NCI-H345 treated with DMSO at 0.1 percent for 48 hours (cell line): ENCODE measurements at regions not wholly inside any gene's neighbourhood (a gene's known extent, or its start where the extent isn't known, plus 50 kb on each side); places are given as distances from the start of the nearest gene placed in this dataset.

Experiments used
- DNase-seq: peaks from one replicate; lab custom pipeline; 2025; ENCODE audit not compliant: unreplicated experiment; lab: John Stamatoyannopoulos, UW

DNA sequence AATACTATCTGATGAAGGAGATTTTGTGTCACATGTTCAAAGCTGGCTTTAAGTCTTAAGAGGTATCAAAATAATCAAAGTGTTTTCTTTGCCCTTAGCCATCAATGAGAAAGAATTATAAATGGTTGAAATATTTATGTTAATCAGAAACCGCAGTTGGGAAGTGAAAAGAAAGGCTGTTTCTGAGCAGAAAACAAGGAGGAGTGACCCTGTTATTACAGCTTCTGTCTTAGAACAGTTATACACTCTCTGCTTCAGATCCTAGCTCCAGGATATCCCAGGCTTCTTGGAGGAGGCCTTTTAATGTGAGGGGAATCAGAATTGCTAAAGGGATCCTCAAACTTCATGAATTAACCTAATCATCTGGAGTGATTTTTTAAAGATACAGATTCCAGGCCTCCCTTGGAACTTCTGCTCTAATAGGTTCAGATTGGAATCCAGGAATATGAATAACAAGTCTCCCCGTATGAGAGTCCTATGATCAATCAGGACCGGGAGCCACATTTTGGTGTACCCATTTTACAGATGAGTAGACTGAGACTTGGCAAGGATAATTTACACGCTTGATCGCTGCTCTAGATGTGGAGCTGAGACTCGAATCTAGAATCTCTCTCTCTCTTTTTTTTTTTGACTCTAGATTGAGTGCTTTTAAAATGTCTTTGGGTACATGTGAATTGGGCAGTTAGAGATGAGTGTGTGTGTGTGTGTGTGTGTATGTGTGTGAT lies 50.8 kb upstream of the JAG1 start:
- no peak for DNase-seq

DNA sequence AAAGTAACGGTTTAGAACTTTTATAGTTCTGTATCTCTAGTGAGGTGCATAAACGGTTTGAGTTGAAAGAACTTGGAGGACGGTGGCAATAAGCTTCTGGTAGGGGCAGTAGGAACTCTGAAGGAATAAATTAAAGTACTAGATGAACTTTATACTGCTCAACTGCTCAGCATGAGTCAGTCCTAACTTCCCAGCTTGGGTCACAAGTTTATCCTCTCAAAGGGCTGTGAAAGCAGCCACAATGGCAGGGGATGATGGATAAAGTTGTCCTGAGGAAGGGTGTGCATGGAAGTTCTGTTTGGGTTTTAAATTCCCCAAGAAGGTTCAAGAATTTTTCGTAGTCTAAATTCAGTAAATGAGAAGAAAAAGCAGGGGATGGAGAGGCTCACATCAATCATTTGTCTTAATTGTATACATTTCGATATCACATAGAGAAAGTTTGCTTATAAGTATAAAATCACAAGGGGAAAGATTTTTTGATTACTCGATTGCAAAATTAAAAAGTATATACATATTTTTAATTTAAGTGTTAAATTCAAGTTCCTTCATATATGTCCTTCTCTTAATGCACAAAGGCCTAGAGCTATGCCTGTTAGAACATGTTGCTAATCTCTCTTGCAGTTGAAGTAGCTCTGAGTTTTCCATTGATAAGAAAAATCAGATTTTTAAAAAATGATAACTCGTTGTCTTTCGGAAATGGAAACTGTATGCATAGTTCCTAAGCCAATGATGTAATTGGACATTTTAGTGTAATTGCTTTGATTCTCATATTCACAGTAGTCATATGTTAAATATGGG lies 55.3 kb upstream of the JAG1 start:
- DNase-seq = no peak

DNA sequence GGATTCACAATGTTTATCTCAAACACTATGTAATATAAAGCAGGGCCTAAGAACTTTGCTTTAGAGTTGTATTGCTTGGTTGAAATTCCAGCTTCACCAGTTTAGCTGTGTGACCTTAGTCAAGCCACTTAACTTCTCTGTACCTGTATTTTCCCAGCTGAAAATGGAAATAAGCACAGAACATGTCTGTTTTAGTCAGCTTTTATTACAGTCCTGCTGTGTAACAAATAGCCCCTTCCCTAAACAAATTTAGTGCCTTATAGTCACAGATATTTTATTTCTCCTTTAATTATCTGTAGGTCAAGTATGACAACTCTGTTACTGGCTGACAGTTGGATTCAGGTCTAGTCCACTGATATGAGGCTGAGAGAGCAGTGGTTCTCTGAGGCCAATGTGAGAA lies 56.0 kb upstream of the JAG1 start:
- DNase-seq = no peak

DNA sequence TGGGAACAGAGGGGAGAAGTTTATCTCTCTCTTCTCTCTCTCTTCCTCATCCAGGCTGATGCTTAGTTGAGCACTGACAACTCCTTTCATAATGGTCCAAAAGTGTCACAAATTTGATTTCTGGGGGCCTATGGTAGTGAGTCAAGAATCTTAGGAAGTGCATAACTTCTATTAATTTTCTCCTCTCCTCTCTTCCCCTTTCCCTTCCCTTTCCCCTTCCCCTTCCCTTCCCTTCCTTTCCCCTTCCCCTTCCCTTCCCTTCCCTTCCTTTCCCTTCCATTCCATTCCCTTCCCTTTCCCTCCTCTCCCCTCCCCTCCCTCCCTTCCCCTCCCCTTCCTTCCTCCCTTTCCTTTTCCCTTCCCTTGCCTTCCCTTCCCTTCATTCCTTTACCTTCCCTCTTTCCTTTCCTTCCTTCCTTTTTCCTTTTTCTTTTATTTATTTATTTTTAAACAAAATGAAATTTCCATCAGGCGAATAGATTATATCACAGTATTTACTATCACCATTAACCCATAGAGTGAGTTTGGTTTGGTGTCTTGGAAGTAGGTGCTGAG lies 56.9 kb upstream of the JAG1 start:
- DNase-seq = no peak

DNA sequence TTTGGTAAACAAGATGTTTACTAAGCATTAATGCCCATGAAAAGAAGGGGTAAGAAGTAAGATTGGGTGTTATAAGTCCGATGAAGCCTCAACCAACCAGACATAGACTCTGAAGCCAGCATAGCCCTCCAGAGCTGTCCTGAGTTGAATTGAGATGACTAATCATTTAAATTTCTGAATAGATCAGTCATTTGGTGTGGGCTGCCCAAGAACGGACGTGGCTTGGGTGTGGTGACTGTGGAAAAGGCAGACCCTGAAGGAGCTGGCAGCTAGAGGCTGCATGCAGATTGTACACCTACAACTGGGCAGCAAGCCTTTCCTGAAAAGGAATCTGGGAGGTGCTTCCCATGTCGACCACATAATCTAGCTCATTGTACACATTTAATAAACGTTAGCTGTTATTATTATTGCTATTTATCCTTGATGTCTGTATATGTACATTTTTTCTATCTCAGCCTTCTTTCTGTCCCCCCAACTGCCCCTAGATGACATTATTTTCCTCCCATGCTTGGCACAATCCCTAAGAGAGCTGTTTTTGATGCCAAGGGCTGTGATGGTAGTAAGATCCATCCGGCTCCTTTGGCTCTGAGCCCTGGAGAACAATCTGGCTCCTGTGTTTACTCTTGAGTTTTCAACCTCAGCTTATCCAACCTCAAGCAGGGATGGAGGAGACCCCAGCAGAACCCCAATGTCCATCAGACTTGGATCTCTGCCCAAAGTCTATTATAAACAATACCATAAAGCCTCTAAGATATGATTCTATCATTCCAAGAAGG lies 57.6 kb upstream of the JAG1 start:
- no peak for DNase-seq

DNA sequence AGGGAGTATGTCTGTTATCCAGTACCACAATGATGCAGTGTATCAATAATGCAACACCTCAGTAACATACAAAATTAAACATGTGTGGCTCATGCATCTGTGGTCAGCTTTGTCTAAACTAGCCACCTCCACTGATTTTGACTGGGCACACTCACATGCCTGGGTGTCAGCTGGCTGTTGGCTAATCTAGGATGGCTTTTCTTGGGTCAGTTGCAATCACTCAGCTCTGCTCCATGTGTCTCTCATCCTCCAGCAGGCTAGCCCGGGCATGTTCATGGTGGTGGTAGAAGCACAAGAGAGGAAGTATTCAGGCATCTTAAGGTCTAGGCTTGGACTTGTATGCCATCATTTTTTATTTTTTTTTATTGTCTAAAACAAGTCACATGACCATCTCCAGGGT lies 59.3 kb upstream of the JAG1 start:
- DNase-seq = no peak

DNA sequence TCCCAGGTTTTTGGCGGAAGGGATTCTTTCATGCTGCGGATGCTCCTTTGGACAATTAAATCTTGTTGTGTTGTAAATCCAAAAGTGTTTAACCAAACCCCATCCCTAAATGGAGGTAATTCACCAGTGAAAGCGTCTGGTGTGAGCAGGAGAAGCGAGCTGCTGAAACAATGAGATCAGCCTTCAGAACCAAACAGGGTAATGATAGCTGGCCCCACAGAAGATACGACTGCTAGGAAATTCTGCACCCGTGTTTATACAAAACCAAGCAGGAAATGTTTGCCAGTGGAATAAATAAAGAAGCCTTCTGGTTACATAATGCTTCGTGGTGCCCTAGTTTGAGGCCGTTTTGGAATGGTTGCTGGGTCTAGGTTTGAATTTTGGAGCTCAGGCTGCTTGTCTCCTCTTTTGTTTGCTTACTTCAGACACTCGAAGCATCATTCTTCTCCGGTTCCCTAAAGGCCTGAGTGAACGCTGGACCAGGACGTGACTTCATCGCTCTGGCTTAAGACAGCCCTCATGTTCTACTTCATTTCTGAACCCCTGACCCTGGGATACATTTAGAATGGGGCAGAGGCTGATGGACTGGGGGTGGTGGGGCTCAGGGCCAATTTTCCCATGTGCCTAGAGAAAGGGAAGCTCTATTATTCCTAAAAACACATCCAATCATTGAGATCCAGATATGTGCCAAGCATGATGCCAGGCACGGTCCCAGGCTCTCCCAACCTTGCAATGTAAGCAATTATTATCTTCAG lies 61.6 kb upstream of the JAG1 start:
- DNase-seq = no peak

DNA sequence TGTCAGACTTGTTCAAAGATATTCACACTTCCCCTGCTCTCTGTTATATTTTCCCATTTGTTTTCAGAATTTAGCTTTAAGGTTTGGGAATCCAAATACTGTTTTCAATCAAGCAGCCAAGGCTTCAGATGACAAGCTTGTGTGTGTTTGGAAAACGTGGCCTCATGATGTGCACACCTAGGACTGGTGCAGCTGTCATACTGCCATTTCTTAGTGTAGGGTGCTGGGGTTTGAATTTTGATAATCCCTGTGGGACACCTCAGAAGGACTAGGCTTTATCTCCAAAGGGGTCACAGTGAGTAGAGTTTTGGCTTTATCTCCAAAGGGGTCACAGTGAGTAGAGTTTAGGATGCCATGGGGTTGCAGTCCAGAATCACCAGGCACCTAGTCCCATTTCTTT lies 65.3 kb upstream of the JAG1 start:
- DNase-seq = no peak

DNA sequence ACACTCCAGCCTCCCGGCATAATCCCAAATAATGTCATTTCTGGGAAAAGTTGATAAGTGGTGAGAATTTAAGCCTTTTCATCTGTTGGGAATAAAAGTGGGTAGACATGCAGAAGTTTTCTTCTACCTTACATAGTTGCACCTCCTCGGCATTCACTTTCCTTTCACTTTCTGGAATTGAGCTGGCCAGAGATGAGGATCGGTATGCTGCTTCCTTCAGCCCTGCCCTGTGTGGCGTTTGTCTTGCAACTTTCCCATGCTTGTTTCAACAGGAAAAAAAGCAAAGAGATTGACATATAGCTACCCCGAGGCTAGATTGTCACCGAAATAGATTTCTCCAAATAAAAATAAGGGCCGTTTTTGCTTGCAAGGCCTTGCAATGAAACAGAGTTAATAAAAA lies 65.8 kb upstream of the JAG1 start:
- DNase-seq = no peak

DNA sequence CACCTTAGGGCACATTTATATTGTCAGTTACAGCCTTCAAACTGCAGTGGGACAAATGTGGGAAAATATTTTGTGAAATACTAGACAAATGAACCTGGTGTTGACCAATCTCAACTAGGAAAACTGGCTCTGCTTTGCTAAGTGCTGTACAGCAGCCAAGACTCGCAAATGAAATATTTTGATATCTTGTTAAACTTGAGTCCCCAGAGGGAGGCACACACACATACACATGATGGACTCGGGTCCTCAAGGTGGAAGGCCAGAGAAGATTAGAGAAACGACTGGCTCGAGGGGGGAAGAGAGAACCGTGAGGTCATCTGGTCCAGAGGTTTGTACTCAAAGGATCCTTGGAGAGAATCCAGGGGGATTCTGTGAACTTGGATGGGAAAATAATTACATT lies 67.3 kb upstream of the JAG1 start:
- DNase-seq = no peak

DNA sequence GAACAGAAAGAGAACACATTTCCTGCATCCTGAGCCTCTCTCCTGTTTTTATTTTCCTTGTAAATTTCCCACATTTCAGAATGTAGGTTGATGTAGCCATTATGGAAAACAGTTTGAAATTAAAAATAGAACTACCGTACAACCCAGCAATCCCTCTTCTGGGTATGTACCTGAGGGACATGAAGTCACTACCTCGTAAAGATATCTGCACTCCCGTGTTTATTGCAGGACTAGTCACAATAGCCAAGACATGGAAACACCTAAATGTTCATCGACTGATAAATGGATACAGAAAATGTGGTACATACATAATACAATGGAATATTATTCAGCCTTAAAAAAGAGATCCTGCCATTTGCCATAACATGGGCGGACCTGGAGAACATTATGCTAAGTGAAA lies 72.0 kb upstream of the JAG1 start:
- no peak for DNase-seq

DNA sequence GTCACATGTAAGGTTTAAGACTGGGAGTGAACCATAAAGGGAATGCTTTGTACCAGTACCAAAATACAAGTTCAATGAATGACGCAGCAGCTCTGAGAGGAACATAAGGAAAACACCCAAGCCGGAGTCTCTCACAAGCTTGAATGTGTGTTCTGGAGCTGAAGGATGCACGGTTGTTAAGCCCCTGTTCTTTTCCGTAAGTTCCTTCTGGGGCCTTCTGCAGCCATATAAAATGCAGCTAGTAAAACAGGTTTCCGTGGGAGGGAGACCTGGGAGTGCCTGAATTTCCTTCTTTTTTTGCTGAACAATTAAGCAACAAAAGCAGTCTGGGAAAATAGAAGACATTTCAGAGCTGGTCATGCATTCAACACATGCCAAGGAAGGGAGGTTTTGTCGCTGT lies 73.2 kb upstream of the JAG1 start:
- no peak for DNase-seq

DNA sequence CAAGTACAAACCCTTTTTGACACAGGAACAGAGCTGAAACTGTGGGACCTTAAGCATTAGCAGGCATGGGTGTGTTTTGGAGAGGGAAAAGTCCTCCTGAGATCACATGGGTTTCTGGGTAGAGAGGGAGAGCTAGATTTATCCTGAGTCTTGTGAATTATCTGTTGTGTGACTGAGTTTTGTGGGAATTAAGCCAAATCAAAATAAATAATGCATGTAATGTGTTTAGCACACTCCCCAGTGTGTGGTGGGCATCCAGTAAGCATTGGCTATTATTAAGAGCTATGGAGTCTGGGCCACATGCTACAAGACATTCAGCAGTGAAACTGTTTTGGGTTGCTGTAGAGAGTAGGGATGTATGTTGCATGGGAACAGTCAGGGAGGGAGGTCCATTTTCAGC lies 75.3 kb upstream of the JAG1 start:
- no peak for DNase-seq

DNA sequence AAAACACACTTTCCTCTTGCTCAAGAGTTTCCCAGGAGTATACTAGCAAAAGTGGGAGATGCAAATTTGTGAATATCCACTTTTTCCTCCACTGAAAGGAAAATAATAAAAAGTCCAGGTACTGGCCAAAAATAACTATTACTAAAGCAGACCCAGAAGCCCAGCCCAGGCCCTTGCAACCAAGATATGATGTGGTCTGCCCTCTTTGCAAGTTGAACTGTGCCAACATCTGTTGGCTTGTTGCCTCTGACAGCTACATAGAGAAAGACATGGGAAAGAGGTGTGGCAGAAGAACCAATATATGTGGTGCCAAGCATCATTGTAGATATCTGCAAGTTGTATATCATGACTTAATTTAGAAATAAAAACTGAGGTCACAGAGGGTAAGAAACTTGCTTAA lies 78.4 kb upstream of the JAG1 start:
- DNase-seq = no peak

DNA sequence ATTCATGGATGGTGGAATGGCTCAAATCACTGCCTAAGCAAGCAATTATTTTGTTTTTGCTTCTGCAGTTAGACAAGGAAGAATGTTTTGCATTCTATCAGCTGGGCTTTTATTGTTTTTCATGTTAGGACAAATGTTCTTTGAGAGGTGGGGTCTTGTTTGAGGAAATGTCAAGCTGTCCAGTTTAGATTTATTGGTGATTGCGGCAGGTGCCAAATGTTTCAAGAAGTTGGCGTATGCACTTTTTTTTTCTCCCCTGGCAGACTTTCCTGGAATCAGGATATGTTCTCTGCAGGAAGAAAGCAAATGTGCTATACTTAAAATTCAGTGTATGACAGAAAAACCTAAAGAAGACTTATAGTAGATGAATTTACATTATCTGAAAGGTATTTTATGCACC lies 81.0 kb upstream of the JAG1 start:
- DNase-seq = no peak

DNA sequence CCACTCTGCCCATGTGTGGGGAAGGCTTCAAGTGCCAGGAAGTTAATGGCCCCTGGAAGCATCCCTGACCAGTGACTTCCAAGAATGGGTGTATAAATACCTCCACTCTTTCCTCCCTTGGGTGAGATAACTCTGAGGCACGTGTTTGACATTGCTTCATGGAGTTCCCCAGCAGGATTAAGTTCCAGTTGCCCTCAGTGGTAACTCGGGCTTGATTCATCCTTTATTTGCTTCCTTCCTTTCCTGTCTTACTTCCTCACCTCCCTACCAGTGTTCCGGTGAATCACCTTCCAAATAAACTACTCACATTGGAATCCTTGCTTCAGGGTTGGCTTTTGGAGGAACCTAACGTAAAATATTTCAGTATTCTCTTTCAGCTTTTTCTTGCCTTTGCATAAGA lies 84.6 kb upstream of the JAG1 start:
- no peak for DNase-seq

DNA sequence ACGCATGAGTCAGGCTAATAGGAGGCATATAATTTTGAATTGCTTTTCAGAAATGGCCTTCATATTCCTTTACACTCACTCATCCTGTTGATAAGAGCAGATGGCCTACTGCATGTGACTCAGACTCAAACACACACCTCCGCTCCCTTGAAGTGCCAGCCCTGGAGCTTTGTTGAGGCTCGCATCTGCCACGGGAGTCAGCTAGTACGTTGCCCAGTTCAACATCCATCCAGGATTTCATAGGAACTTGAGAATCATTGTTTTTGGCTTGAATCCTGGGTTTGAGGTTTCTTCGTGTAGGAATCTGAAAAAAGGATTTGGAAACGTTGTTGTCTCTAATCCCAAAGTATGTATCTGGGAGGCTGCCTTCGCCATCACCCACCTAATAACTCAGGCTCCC lies 87.4 kb upstream of the JAG1 start:
- no peak for DNase-seq

DNA sequence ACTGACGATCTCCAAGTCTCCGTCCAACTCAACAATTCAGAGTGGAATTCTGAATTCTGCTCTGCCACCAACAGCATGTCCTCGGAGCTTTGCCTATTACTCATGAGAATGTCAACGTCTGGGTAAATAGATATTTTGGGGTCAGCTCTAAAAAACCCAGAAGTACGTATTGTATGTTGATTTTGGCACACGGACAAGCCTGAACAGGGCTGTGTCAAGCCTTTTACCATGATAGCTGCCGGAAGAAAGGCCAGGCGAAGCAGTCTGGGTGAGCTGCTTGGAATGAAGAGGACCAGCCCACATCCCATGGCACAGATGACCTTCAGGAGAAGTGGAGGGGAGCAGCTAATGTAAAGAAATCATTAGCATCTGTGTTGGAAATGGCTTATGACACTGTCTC lies 88.0 kb upstream of the JAG1 start:
- DNase-seq = no peak

DNA sequence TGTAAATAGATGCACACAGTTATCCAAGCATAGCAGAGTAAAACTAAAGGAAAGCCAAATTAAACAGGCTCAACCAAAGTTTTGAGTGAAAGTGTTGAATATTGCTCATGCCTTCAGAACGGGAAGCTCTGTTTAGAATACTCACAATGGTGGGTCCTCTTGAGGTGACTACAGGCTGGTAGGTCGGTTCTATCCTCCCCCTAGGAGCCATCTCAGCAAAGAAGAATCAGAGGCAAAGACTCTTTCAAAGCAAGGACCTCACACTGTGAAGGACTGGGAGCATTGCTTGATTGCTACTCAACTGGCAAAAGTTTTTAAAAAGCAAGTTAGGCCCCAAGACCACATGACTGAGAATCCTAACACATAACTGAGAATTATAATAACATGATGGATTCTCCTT lies 88.4 kb upstream of the JAG1 start:
- DNase-seq = no peak

DNA sequence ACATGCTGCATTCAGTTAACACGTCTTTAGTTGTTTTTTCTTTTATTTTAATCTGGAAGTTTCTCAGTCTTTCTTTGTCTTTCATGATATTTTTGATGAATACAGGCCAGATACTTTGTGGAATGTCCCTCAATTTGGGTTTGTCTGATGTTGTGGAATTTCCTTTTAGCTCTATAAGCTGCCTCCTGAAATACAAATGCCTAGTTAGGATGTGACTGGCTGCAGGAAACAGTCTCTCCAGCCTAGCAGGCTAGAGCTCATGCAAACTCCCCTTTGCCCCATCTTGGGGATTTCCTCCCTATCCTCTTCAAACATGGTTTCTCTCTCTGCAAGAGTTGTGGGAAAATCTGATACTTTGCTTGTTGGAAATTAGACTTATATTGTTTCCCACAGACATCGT lies 89.3 kb upstream of the JAG1 start:
- no peak for DNase-seq

DNA sequence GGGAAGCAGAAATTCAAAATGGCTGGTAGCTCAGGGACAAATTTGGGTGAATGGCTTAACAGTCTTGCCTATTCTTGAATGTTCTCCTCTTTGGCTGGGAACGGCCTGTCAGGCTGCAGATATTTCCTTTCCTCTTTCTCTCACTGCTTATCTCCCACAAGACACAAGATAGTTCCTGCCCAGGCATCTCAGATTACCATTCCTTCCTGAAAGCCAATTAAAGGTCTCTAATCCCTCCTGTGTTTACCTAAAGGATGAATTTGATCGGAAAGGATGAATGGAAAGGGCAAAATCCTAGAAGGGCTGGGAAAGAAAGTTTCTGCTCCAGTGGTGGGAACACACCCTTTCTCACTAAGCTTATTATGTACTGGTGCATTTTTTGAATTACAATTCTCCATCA lies 95.9 kb upstream of the JAG1 start:
- no peak for DNase-seq
